ENCODE measurements at regions not wholly inside any gene's neighbourhood (a gene's known extent, or its start where the extent isn't known, plus 50 kb on each side); places are given as distances from the start of the nearest gene placed in this dataset.

DNA sequence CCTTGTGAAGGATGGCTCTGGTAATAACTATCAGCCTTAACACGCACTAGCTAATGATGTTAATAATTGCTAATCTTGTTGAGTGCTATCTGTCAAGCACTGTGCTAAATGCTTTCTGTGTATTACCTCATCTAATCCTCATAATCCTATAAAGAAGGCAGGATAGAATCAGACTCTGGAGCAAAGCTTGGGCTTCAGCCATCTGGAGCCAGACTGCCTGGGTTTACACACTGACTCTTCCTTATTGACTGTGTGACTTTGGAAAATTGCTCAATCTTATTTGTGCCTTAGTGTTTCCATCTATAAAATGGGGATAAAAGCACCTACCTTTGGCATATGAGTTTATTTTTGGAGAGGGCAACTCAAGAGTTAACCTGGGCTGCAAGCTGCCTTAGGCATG is 216.1 kb downstream of the NUF2 start:
- TF ChIP-seq POLR2AphosphoS5 (IDR thresholded peaks at IDR 0.05; ENCODE audit: low read length) (no peak), ZNF207 (IDR thresholded peaks at IDR 0.05; ENCODE audit: borderline replicate concordance) (no peak), HDAC2 (IDR thresholded peaks at IDR 0.05) (no peak), NR2C1 (IDR thresholded peaks at IDR 0.05) (no peak), RCOR1 (conservative IDR thresholded peaks at IDR 0.05; ENCODE audit: low read depth, low read length) (no peak), FOXK2 (IDR thresholded peaks at IDR 0.05) (no peak)
